HepG2 (cell line): ENCODE measurements at regions not wholly inside any gene's neighbourhood (a gene's known extent, or its start where the extent isn't known, plus 50 kb on each side); places are given as distances from the start of the nearest gene placed in this dataset.

ENCODE experiments used
- ATAC-seq: fragments of 200-7000 bp; cut with Tn5 transposase; 3 replicates; pipeline ENCODE4 v1.9.1; 2020; ENCODE audit warnings: mild to moderate bottlenecking, moderate library complexity
- BruUV-seq: library from RNA; stranded (reverse); fragments of 400-500 nt; replicated peaks from 2 replicates; lab custom pipeline; 2021; lab: Mats Ljungman, UMichigan
- CTCF ChIA-PET: fragments of 300-600 bp; formaldehyde crosslinking; extraction: SDS; loops from one replicate; lab custom pipeline; 2021; ENCODE audit warnings: low total read pairs, inconsistent platforms, low intra/inter-chr PET ratio; lab: Yijun Ruan, JAX
- POLR2A ChIA-PET: fragments of 350-600 bp; sonication (Branson Sonifier 250); formaldehyde crosslinking; loops from one replicate; lab custom pipeline; 2020; ENCODE audit warnings: antibody characterized with exemption, inconsistent platforms; lab: Yijun Ruan, JAX
- DNase-seq: peaks from one replicate; pipeline ENCODE4 v3.0.0-alpha.2; 2015; ENCODE audit warnings: low spot score
- FAIRE-seq: peaks from 3 replicates; lab custom pipeline; 2011; peaks lifted over from hg19 to GRCh38; lab: Jason Lieb, UNC
- H2AFZ ChIP-seq: one replicate; pipeline ENCODE4 v1.6.1; 2011; ENCODE audit warnings: low read length, inconsistent platforms
- H3K27ac ChIP-seq: fragments of 300-600 bp; 3 replicates; pipeline ENCODE4 v1.8.0; 2011; ENCODE audit warnings: mixed run types, mild to moderate bottlenecking, mixed read lengths, low read length, inconsistent platforms; ENCODE audit not compliant: insufficient read depth; ENCODE audit errors: extremely low read length
- H3K27me3 ChIP-seq, 2 experiments: fragments of 200-600 bp in 1 of 2; 2 replicates in 1 of 2; 3 replicates in 1 of 2; pipeline versions ENCODE4 v1.6.0 to v1.8.0; 2011; ENCODE audit warnings: low read length in 2 of 2, mild to moderate bottlenecking in 2 of 2, moderate library complexity in 2 of 2, inconsistent platforms in 1 of 2; ENCODE audit not compliant: insufficient read depth in 2 of 2, control insufficient read depth in 1 of 2
- H3K36me3 ChIP-seq, 2 experiments: fragments of 200-600 bp in 1 of 2; replicated peaks in 1 of 2; 2 replicates in 1 of 2; 3 replicates in 1 of 2; pipeline versions ENCODE4 v1.5.1 to v1.8.0; 2011; ENCODE audit warnings: low read length in 2 of 2, inconsistent platforms in 1 of 2; ENCODE audit not compliant: insufficient read depth in 2 of 2, control insufficient read depth in 1 of 2
- H3K4me1 ChIP-seq: 2 replicates; pipeline ENCODE4 v1.5.1; 2012; ENCODE audit warnings: low read length, inconsistent platforms; ENCODE audit not compliant: insufficient read depth
- H3K4me2 ChIP-seq: 2 replicates; pipeline ENCODE4 v1.6.0; 2011; ENCODE audit warnings: low read depth, low read length, inconsistent platforms
- H3K4me3 ChIP-seq, 3 experiments: fragments of 200-600 bp in 1 of 3; sonication (generic), shearing (Covaris generic) in 1 of 3; replicated peaks in 1 of 3; 2 replicates each; pipeline ENCODE4 v1.5.1; 2011 to 2016; ENCODE audit warnings: low read length in 3 of 3, inconsistent platforms in 2 of 3, low read depth in 2 of 3, mild to moderate bottlenecking in 2 of 3, control low read depth in 1 of 3, mixed read lengths in 1 of 3; ENCODE audit not compliant: insufficient read depth in 1 of 3
- H3K79me2 ChIP-seq: one replicate; pipeline ENCODE4 v1.6.1; 2011; ENCODE audit warnings: low read length, inconsistent platforms; ENCODE audit not compliant: insufficient read depth
- H3K9ac ChIP-seq: 2 replicates; pipeline ENCODE4 v1.6.0; 2011; ENCODE audit warnings: mild to moderate bottlenecking, low read depth, low read length, inconsistent platforms; ENCODE audit not compliant: insufficient read depth
- H3K9me3 ChIP-seq: 2 replicates; pipeline ENCODE4 v1.5.1; 2012; ENCODE audit warnings: mild to moderate bottlenecking, low read length
- H4K20me1 ChIP-seq: 2 replicates; pipeline ENCODE4 v1.6.0; 2011; ENCODE audit warnings: inconsistent platforms, mild to moderate bottlenecking, low read length, moderate library complexity; ENCODE audit not compliant: insufficient read depth
- HMGA1 ChIP-seq: sonication (generic); formaldehyde crosslinking; conservative IDR thresholded peaks from 2 replicates; pipeline ENCODE4 v1.4.0; 2020; ENCODE audit warnings: missing genetic modification reagents
- PHB2 ChIP-seq: fragments of 450-650 bp; IDR thresholded peaks from 2 replicates; pipeline ENCODE4 v1.6.1; 2018; ENCODE audit not compliant: partially characterized antibody
- ZNF644 ChIP-seq: IDR thresholded peaks from 2 replicates; pipeline ENCODE4 v1.6.1; 2016; ENCODE audit warnings: low read depth
- ZNF773 ChIP-seq: sonication (generic); formaldehyde crosslinking; IDR thresholded peaks from 2 replicates; pipeline ENCODE4 v1.4.0; 2020; ENCODE audit warnings: missing genetic modification reagents, borderline replicate concordance
- WGBS: methylation state at CpG from one replicate; pipeline ENCODE4 v1.1.6; 2017; ENCODE audit warnings: low lambda C conversion rate; 5-methylcytosine and 5-hydroxymethylcytosine counted together
- in situ Hi-C: cut with HindIII; loops from 2 replicates; pipeline ENCODE4 v1.10.0; 2017; ENCODE audit warnings: low pct_unique_long_range_greater_than_20kb; ENCODE audit not compliant: extremely low pct_ligation_motif_present
- intact Hi-C: fragments of 100-400 bp; cut with micrococcal nuclease; formaldehyde crosslinking; loops from one replicate; pipeline ENCODE4 v1.10.0; 2022; ENCODE audit not compliant: unreplicated experiment
- TF ChIP-seq, protein P1 (sequence below): sonication (generic); formaldehyde crosslinking; conservative IDR thresholded peaks from 2 replicates; pipeline ENCODE4 v1.4.0; 2020; ENCODE audit warnings: missing genetic modification reagents

DNA sequence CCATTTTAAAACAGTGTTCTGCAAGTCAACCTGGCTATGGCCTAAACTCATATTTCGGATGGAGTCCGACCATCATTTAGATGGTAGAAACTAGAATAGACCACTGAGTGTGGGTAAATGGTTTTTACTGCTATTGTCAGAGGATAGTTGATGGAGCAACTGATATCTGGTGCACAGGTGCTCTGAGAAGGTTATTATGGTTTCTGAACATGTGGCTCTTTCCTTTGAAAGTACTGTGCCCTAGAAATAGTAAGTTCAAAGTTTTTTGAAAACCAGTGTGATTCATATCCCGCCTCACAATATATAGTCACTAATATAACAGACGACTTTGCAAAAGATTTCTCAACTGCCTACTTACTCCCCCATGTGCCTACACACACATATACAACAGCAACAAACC, 64.4 kb upstream of the BTG1 start:
- Histone ChIP-seq H3K4me3 (no peak overlapping the region), H3K27me3 (no peaks in the 10 kb centered on the region), H3K4me2 (no peak overlapping the region), H3K9ac (no peak overlapping the region), H4K20me1 (no peaks in the 10 kb centered on the region), H3K36me3 (no peaks in the 10 kb centered on the region), H3K79me2 (no peaks in the 10 kb centered on the region), H3K27ac (no peak overlapping the region), H3K4me1 (peaks cover 7% of the 10 kb centered on the region; the same call in 1 of the 2 replicates), H2AFZ (no peak overlapping the region), H3K9me3 (no peaks in the 10 kb centered on the region)
- in situ Hi-C loops (no loop called here), intact Hi-C loops (no loop called here)
- ChIA-PET CTCF (no interaction called here), POLR2A (no interaction called here)
- ATAC-seq (no peak), FAIRE-seq (no peak), DNase-seq (no peak)
- WGBS = 17% methylated on average over 4 of the region's 4 CpGs
- TF ChIP-seq ZNF644 (CRISPR knock-in tag) = no peak
- TF ChIP-seq PHB2 = no peak
- TF ChIP-seq HMGA1 (CRISPR knock-in tag) = no peak
- BruUV-seq = no TSS peak

GRCh38 chr12:92208613-92209121, 63.0 kb upstream of the BTG1 start:
- peaks cover 7% of the 10 kb centered on the region; the same call in 1 of the 2 replicates for H3K4me1 ChIP-seq
- in situ Hi-C loops = no loop called here
- no peaks in the 10 kb centered on the region for H3K9me3 ChIP-seq
- 30% methylated on average over 6 of the region's 6 CpGs for WGBS
- ATAC-seq (no peak), DNase-seq (no peak), FAIRE-seq (no peak)
- intact Hi-C loops = no loop called here
- CTCF ChIA-PET = no interaction called here
- no peaks in the 10 kb centered on the region for H3K27me3 ChIP-seq
- no TSS peak for BruUV-seq
- no peak overlapping the region for H3K4me2 ChIP-seq
- no peaks in the 10 kb centered on the region for H3K36me3 ChIP-seq
- no peak overlapping the region for H3K9ac ChIP-seq
- TF ChIP-seq, protein P1, sequence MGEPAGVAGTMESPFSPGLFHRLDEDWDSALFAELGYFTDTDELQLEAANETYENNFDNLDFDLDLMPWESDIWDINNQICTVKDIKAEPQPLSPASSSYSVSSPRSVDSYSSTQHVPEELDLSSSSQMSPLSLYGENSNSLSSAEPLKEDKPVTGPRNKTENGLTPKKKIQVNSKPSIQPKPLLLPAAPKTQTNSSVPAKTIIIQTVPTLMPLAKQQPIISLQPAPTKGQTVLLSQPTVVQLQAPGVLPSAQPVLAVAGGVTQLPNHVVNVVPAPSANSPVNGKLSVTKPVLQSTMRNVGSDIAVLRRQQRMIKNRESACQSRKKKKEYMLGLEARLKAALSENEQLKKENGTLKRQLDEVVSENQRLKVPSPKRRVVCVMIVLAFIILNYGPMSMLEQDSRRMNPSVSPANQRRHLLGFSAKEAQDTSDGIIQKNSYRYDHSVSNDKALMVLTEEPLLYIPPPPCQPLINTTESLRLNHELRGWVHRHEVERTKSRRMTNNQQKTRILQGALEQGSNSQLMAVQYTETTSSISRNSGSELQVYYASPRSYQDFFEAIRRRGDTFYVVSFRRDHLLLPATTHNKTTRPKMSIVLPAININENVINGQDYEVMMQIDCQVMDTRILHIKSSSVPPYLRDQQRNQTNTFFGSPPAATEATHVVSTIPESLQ (CRISPR knock-in tag) = no peak
- no peak for TF ChIP-seq ZNF773 (CRISPR knock-in tag)
- H3K79me2 ChIP-seq = no peaks in the 10 kb centered on the region
- H3K27ac ChIP-seq = no peak overlapping the region
- POLR2A ChIA-PET = interaction anchor here (0.7 kb wide), 1 partner anchor 1039 kb away, joined by 3 read pairs; no protein-coding TSS in a partner anchor
- no peak overlapping the region for H2AFZ ChIP-seq
- no peaks in the 10 kb centered on the region for H4K20me1 ChIP-seq
- H3K4me3 ChIP-seq = no peak overlapping the region
